Spleen (tissue), 11 donors: ENCODE measurements at regions not wholly inside any gene's neighbourhood (a gene's known extent, or its start where the extent isn't known, plus 50 kb on each side); places are given as distances from the start of the nearest gene placed in this dataset.

Experiments used
- DNase-seq: peaks from one replicate; pipeline ENCODE4 v3.0.0-alpha.2; 2020
- H3K27ac ChIP-seq, 8 donors: fragments of 200-600 bp; sonication (generic) in 7 of 8; 1 replicate in 4 of 8; 2 replicates in 4 of 8; pipeline versions ENCODE4 v1.5.0 to v1.8.0; 2016 to 2021; ENCODE audit warnings: inconsistent platforms in 4 of 8, mild to moderate bottlenecking in 4 of 8, moderate library complexity in 1 of 8
- H3K27me3 ChIP-seq, 7 donors: fragments of 200-600 bp; sonication (generic) in 6 of 7; replicated peaks in 1 of 7; 1 replicate in 4 of 7; 2 replicates in 3 of 7; pipeline versions ENCODE4 v1.5.0 to v1.8.0; 2016 to 2021; ENCODE audit warnings: inconsistent platforms in 3 of 7, mild to moderate bottlenecking in 1 of 7
- H3K36me3 ChIP-seq, 6 donors: fragments of 200-600 bp; sonication (generic) in 5 of 6; 1 replicate in 4 of 6; 2 replicates in 2 of 6; pipeline versions ENCODE4 v1.5.0 to v1.8.0; 2016 to 2021; ENCODE audit warnings: inconsistent platforms in 2 of 6
- H3K4me1 ChIP-seq, 6 donors: fragments of 200-600 bp; sonication (generic) in 5 of 6; 1 replicate in 3 of 6; 2 replicates in 3 of 6; pipeline versions ENCODE4 v1.5.0 to v1.8.0; 2016 to 2021; ENCODE audit warnings: inconsistent platforms in 3 of 6
- H3K4me3 ChIP-seq, 8 donors: fragments of 200-600 bp; sonication (generic) in 7 of 8; 1 replicate in 4 of 8; 2 replicates in 4 of 8; pipeline versions ENCODE4 v1.5.0 to v1.8.0; 2016 to 2021; ENCODE audit warnings: inconsistent platforms in 4 of 8, mild to moderate bottlenecking in 4 of 8, moderate library complexity in 2 of 8
- H3K9me3 ChIP-seq, 8 donors: fragments of 200-600 bp; sonication (generic) in 7 of 8; 1 replicate in 4 of 8; 2 replicates in 4 of 8; pipeline versions ENCODE4 v1.5.0 to v1.8.0; 2016 to 2021; ENCODE audit warnings: inconsistent platforms in 4 of 8
- POLR2A ChIP-seq, 3 donors: fragments of 450-650 bp; IDR thresholded peaks; one replicate each; pipeline ENCODE4 v1.5.1; 2017; ENCODE audit warnings: antibody characterized with exemption in 3 of 3, mild to moderate bottlenecking in 1 of 3
- POLR2AphosphoS5 ChIP-seq, 3 donors: sonication (generic); formaldehyde crosslinking; IDR thresholded peaks; one replicate each; pipeline ENCODE4 v1.5.1; 2017; ENCODE audit warnings: antibody characterized with exemption in 3 of 3
- WGBS, 5 donors: extraction: QIAGEN DNeasy Blood & Tissue Kit in 3 of 5; methylation state at CpG; one replicate each; pipeline versions ENCODE4 v1.1.5 to v1.1.7; 2013 to 2018; 5-methylcytosine and 5-hydroxymethylcytosine counted together
- intact Hi-C: fragments of 100-400 bp; cut with DNase I; formaldehyde crosslinking; loops from one replicate; pipeline ENCODE4 v1.15.0; 2023; ENCODE audit warnings: low total_unique reads
- TF ChIP-seq, protein P1 (sequence below), 11 experiments: fragments of 200-600 bp in 7 of 11; fragments of 450-650 bp in 4 of 11; sonication (generic) in 4 of 11; IDR thresholded peaks in 8 of 11; conservative IDR thresholded peaks in 3 of 11; 1 replicate in 7 of 11; 2 replicates in 4 of 11; pipeline versions ENCODE4 v1.4.0 to v1.8.0; 2016 to 2021; ENCODE audit warnings: antibody characterized with exemption in 11 of 11, inconsistent platforms in 4 of 11, mild to moderate bottlenecking in 1 of 11
- donor health status: healthy with polysubstance abuse.
- donor health status: DM: no; HTN: no; CAD: no; lungs with moderate emphysema.
- donor health status: DM: no; HTN: no; CAD: no.
- donor health status: Bipolar disorder and iron deficiency.
- donor health status: healthy.
- donor health status: DM: no; HTN: no; CAD: no.
- donor health status: DM: yes; HTN: yes; CAD: no.

GRCh38 chr1:172801771-172802322, 142.9 kb downstream of the FASLG start:
- Histone ChIP-seq H3K27me3 (no peaks in the 10 kb centered on the region), H3K27ac (peak overlapping the region in 1 of 8 donors; percentile 41), H3K36me3 (no peaks in the 10 kb centered on the region), H3K4me3 (no peak overlapping the region), H3K4me1 (no peaks in the 10 kb centered on the region), H3K9me3 (peaks cover 0 to 17% (median 12%) of the 10 kb centered on the region in 8 donors)
- no peak for DNase-seq
- intact Hi-C loops: no loop called here
- no peak for TF ChIP-seq POLR2A (IDR thresholded peaks at IDR 0.05)
- TF ChIP-seq, protein P1, sequence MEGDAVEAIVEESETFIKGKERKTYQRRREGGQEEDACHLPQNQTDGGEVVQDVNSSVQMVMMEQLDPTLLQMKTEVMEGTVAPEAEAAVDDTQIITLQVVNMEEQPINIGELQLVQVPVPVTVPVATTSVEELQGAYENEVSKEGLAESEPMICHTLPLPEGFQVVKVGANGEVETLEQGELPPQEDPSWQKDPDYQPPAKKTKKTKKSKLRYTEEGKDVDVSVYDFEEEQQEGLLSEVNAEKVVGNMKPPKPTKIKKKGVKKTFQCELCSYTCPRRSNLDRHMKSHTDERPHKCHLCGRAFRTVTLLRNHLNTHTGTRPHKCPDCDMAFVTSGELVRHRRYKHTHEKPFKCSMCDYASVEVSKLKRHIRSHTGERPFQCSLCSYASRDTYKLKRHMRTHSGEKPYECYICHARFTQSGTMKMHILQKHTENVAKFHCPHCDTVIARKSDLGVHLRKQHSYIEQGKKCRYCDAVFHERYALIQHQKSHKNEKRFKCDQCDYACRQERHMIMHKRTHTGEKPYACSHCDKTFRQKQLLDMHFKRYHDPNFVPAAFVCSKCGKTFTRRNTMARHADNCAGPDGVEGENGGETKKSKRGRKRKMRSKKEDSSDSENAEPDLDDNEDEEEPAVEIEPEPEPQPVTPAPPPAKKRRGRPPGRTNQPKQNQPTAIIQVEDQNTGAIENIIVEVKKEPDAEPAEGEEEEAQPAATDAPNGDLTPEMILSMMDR (IDR thresholded peaks at IDR 0.05 in 8 of 11, conservative IDR thresholded peaks at IDR 0.05 in 3 of 11): no peak
- WGBS, 5 donors: 19 to 35% (median 30%) methylated on average over 1 of the region's 1 CpG

GRCh38 chr1:172809750-172810149, 150.8 kb downstream of the FASLG start:
- Histone ChIP-seq H3K27ac (no peak overlapping the region), H3K4me1 (no peaks in the 10 kb centered on the region), H3K9me3 (peaks cover 0 to 14% (median 9%) of the 10 kb centered on the region in 8 donors), H3K36me3 (no peaks in the 10 kb centered on the region), H3K4me3 (no peak overlapping the region), H3K27me3 (no peaks in the 10 kb centered on the region)
- WGBS, 5 donors: 91 to 100% (median 95%) methylated on average over 1 of the region's 1 CpG
- TF ChIP-seq POLR2A (IDR thresholded peaks at IDR 0.05): no peak
- TF ChIP-seq POLR2AphosphoS5 (IDR thresholded peaks at IDR 0.05): no peak
- DNase-seq: no peak
- intact Hi-C loops: no loop called here

DNA sequence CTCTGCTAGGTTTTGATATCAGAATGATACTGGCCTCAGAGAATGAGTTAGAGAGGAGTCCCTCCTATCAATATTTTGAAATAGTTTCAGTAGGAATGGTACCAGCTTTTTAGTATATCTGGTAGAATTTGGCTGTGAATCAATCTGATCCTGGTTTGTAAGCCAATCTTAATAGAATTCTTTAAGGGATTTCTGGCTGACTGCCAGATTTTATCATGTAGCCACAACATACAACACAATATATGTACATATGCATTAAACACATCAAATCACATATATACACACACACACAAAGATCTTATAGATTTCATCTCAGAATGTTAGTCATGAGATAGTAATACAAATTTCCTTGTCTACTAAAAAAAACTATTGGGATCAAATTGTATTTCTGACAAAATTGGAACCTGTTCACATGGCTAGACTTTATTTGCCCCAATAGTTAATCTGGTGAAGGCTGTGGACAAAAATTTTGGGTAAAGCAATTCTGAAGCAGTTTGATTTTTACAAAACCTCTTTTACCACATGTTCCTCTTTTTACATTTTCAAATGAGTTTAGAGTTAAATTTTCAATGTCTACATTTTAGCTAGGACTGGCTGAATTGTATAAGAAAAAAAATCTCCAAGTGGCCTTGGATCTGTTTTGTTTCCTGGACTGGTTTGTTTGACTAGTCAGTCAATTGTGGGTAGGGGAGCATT, 151.7 kb downstream of the FASLG start:
- no peaks in the 10 kb centered on the region for H3K36me3 ChIP-seq

DNA sequence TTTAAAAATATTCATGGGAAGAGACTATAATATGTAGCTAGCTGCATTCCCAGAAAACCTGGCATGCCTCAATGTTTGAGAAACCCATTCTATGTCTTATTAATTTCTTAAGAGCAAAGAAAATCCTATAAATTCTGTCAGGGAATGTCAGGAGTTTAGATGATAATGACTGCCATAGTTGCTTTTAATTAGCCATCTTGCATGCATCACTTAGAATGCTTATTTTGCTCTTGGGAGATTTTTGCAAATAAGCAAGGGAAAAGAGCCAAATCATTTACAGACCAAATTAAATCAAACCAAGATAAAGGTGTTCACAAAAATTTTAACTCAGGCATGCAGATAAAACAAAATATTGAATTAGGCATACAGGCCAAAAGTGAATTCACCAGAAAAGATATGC, 152.8 kb downstream of the FASLG start:
- no peak overlapping the region for H3K4me3 ChIP-seq
- H3K27me3 ChIP-seq: no peaks in the 10 kb centered on the region
- H3K4me1 ChIP-seq: no peaks in the 10 kb centered on the region
- DNase-seq: no peak
- H3K36me3 ChIP-seq: no peaks in the 10 kb centered on the region
- no peak for TF ChIP-seq POLR2A (IDR thresholded peaks at IDR 0.05)
- no peak for TF ChIP-seq POLR2AphosphoS5 (IDR thresholded peaks at IDR 0.05)
- TF ChIP-seq, protein P1 (IDR thresholded peaks at IDR 0.05 in 8 of 11, conservative IDR thresholded peaks at IDR 0.05 in 3 of 11): no peak
- intact Hi-C loops: no loop called here
- H3K27ac ChIP-seq: no peak overlapping the region
- H3K9me3 ChIP-seq: peaks cover 0 to 13% (median 8%) of the 10 kb centered on the region in 8 donors

More for the DNA sequence above, 151.7 kb downstream of the FASLG start:
- Histone ChIP-seq H3K4me1 (no peaks in the 10 kb centered on the region), H3K27me3 (no peaks in the 10 kb centered on the region), H3K4me3 (no peak overlapping the region), H3K9me3 (peaks cover 0 to 15% (median 11%) of the 10 kb centered on the region in 8 donors), H3K27ac (no peak overlapping the region)
- DNase-seq: no peak
- no peak for TF ChIP-seq POLR2A (IDR thresholded peaks at IDR 0.05)
- TF ChIP-seq POLR2AphosphoS5 (IDR thresholded peaks at IDR 0.05): no peak
- intact Hi-C loops: no loop called here

DNA sequence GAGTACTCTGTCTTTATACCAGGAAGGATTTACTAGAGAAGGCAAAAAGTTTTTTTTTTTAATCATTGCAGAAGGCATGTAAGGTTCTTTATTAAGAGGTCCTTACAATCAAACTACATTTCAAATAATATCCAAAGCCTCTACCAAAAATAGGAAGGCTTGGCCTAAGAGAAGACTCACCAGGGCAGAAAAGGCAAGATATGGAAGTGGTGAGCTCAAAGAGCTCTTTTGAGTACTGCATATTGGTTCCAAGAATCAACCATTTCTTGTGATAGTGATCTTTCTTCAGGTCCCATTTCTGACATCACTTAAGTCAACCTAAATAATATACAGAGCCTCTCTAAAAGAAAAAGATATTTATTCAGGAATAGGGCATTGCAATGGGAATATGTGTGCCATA, 153.2 kb downstream of the FASLG start:
- Histone ChIP-seq H3K9me3 (peaks cover 0 to 13% (median 8%) of the 10 kb centered on the region in 8 donors), H3K4me1 (peaks cover 0 to 2% (median 0%) of the 10 kb centered on the region in 6 donors), H3K27me3 (no peaks in the 10 kb centered on the region), H3K36me3 (no peaks in the 10 kb centered on the region), H3K27ac (no peak overlapping the region), H3K4me3 (no peak overlapping the region)
- intact Hi-C loops: no loop called here
- no peak for DNase-seq
- no peak for TF ChIP-seq POLR2AphosphoS5 (IDR thresholded peaks at IDR 0.05)
- no peak for TF ChIP-seq POLR2A (IDR thresholded peaks at IDR 0.05)
- TF ChIP-seq, protein P1 (IDR thresholded peaks at IDR 0.05 in 8 of 11, conservative IDR thresholded peaks at IDR 0.05 in 3 of 11): no peak
